Lower leg skin (tissue), 4 donors: ENCODE measurements at regions not wholly inside any gene's neighbourhood (a gene's known extent, or its start where the extent isn't known, plus 50 kb on each side); places are given as distances from the start of the nearest gene placed in this dataset.

Experiments used
- DNase-seq, 2 donors: peaks; one replicate each; pipeline ENCODE4 v3.0.0-alpha.2; 2019; ENCODE audit warnings: low spot score in 2 of 2
- H3K4me3 ChIP-seq: fragments of 200-600 bp; sonication (generic); 2 replicates; pipeline ENCODE4 v1.5.1; 2017; ENCODE audit warnings: mild to moderate bottlenecking, low read depth; ENCODE audit not compliant: poor library complexity, severe bottlenecking
- CTCF ChIP-seq, 3 donors: fragments of 450-650 bp; IDR thresholded peaks; one replicate each; pipeline ENCODE4 v1.5.1; 2016; ENCODE audit warnings: antibody characterized with exemption in 3 of 3, mild to moderate bottlenecking in 3 of 3, moderate library complexity in 2 of 3
- POLR2A ChIP-seq, 2 donors: fragments of 450-650 bp; IDR thresholded peaks; one replicate each; pipeline ENCODE4 v1.6.1; 2016 to 2017; ENCODE audit warnings: antibody characterized with exemption in 2 of 2, mild to moderate bottlenecking in 1 of 2, moderate library complexity in 1 of 2
- WGBS, 2 donors: methylation state at CpG; one replicate each; pipeline ENCODE4 v1.1.5; 2018; 5-methylcytosine and 5-hydroxymethylcytosine counted together
- intact Hi-C: fragments of 100-400 bp; cut with DNase I; formaldehyde crosslinking; loops from one replicate; pipeline ENCODE4 v1.15.0; 2023; ENCODE audit warnings: low total_unique reads

DNA sequence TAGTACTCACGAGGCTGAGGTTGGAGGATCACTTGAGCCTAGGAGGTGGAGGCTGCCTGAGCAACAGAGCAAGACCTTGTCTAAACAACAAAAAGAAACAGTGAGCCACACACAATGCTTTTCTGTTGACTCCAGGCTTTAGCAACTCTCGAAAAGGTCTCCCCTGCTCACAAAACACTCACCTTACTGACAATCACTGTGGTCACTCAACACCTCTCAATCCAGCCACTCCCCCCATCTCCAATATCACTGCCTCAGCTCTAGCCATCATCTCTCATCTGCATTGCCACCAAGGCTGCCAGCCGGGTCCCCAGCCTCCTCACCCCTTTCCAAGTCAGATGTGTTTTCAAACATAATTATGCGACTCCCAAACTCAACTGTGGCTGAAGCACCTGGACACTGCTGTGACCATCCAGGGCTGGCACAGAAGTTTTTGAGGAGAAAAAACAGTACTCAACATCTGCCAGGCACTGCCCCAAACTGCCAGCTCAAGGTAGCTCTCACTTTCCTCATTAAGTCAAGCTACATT lies 218.0 kb upstream of the ARID1B start:
- intact Hi-C loops, result no loop called here
- 91% methylated on average over 4 of the region's 4 CpGs for WGBS, 2 donors
- no peak overlapping the region for H3K4me3 ChIP-seq
- no peak for TF ChIP-seq POLR2A (IDR thresholded peaks at IDR 0.05)
- no peak for TF ChIP-seq CTCF (IDR thresholded peaks at IDR 0.05)
- peak in 1 of 2 donors; percentile 80 for DNase-seq

- WGBS, 2 donors, result 75% methylated on average over 1 of the region's 1 CpG
- DNase-seq, result no peak
- intact Hi-C loops, result no loop called here
- no peak overlapping the region for H3K4me3 ChIP-seq
- TF ChIP-seq POLR2A (IDR thresholded peaks at IDR 0.05) (no peak), CTCF (IDR thresholded peaks at IDR 0.05) (no peak)
Measured at GRCh38 chr6:156557911-156558259, 219.3 kb upstream of the ARID1B start.

- intact Hi-C loops, result no loop called here
- TF ChIP-seq CTCF (IDR thresholded peaks at IDR 0.05) (no peak), POLR2A (IDR thresholded peaks at IDR 0.05) (no peak)
- DNase-seq, result peak; percentile 32 to 87
- H3K4me3 ChIP-seq, result no peak overlapping the region
- WGBS, 2 donors, result 58 to 72% methylated on average over 11 of the region's 11 CpGs
Measured at GRCh38 chr6:156557251-156557910, 219.8 kb upstream of the ARID1B start.

GRCh38 chr6:156556811-156557210 lies 220.4 kb upstream of the ARID1B start:
- DNase-seq, result no peak
- H3K4me3 ChIP-seq, result no peak overlapping the region
- 79 to 84% methylated on average over 5 of the region's 5 CpGs for WGBS, 2 donors
- TF ChIP-seq POLR2A (IDR thresholded peaks at IDR 0.05), result no peak
- no peak for TF ChIP-seq CTCF (IDR thresholded peaks at IDR 0.05)
- intact Hi-C loops, result no loop called here

GRCh38 chr6:156555116-156555515 lies 222.1 kb upstream of the ARID1B start:
- H3K4me3 ChIP-seq, result no peak overlapping the region
- TF ChIP-seq POLR2A (IDR thresholded peaks at IDR 0.05) (no peak), CTCF (IDR thresholded peaks at IDR 0.05) (no peak)
- intact Hi-C loops, result no loop called here
- no peak for DNase-seq
- WGBS, 2 donors, result 76 to 83% methylated on average over 2 of the region's 2 CpGs

GRCh38 chr6:156554160-156554559 lies 223.0 kb upstream of the ARID1B start:
- intact Hi-C loops, result no loop called here
- no peak for DNase-seq
- 58 to 69% methylated on average over 5 of the region's 5 CpGs for WGBS, 2 donors
- TF ChIP-seq POLR2A (IDR thresholded peaks at IDR 0.05) (no peak), CTCF (IDR thresholded peaks at IDR 0.05) (no peak)
- H3K4me3 ChIP-seq, result no peak overlapping the region
